AG10803 (cell line): ENCODE measurements at regions not wholly inside any gene's neighbourhood (a gene's known extent, or its start where the extent isn't known, plus 50 kb on each side); places are given as distances from the start of the nearest gene placed in this dataset.

Experiments used
- DNase-seq: peaks from one replicate; pipeline ENCODE4 v3.0.0; 2010; ENCODE audit warnings: low read depth
- H3K4me3 ChIP-seq: 2 replicates; pipeline ENCODE4 v1.5.1; 2011; ENCODE audit warnings: mild to moderate bottlenecking, low read length, control low read depth
- TF ChIP-seq, protein P1 (sequence below): conservative IDR thresholded peaks from 2 replicates; pipeline ENCODE4 v1.5.1; 2011; ENCODE audit warnings: mild to moderate bottlenecking, low read length, control low read depth, inconsistent platforms

GRCh38 chr1:95730986-95731385 lies 497.0 kb downstream of the RWDD3 start:
- no peak for DNase-seq
- TF ChIP-seq, protein P1, sequence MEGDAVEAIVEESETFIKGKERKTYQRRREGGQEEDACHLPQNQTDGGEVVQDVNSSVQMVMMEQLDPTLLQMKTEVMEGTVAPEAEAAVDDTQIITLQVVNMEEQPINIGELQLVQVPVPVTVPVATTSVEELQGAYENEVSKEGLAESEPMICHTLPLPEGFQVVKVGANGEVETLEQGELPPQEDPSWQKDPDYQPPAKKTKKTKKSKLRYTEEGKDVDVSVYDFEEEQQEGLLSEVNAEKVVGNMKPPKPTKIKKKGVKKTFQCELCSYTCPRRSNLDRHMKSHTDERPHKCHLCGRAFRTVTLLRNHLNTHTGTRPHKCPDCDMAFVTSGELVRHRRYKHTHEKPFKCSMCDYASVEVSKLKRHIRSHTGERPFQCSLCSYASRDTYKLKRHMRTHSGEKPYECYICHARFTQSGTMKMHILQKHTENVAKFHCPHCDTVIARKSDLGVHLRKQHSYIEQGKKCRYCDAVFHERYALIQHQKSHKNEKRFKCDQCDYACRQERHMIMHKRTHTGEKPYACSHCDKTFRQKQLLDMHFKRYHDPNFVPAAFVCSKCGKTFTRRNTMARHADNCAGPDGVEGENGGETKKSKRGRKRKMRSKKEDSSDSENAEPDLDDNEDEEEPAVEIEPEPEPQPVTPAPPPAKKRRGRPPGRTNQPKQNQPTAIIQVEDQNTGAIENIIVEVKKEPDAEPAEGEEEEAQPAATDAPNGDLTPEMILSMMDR: no peak
- H3K4me3 ChIP-seq: no peak overlapping the region

- TF ChIP-seq, protein P1: no peak
- no peak for DNase-seq
- H3K4me3 ChIP-seq: no peak overlapping the region
Measured at GRCh38 chr1:95731466-95731865, 497.5 kb downstream of the RWDD3 start.

DNA sequence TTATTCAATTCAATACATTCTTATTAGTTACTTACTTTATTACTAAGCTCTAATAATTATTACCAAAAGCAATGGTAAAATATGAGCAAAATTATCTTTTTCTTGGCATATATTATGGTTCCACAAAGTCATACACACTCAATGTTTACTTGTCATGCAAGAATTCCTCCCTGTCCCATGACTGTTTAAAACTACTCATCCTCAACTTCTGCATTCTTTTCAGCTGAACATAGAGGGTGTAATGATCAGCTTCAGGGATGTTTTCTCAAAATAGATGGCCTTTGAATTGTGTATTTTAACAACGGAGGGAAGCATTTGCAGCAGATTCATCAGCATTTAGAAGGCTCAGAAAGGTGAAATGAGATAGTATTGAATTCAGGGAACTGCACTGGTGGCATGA lies 499.0 kb downstream of the RWDD3 start:
- H3K4me3 ChIP-seq: no peak overlapping the region
- DNase-seq: no peak
- TF ChIP-seq, protein P1: no peak

GRCh38 chr1:95733671-95734070 lies 499.7 kb downstream of the RWDD3 start:
- TF ChIP-seq, protein P1: no peak
- no peak for DNase-seq
- no peak overlapping the region for H3K4me3 ChIP-seq

DNA sequence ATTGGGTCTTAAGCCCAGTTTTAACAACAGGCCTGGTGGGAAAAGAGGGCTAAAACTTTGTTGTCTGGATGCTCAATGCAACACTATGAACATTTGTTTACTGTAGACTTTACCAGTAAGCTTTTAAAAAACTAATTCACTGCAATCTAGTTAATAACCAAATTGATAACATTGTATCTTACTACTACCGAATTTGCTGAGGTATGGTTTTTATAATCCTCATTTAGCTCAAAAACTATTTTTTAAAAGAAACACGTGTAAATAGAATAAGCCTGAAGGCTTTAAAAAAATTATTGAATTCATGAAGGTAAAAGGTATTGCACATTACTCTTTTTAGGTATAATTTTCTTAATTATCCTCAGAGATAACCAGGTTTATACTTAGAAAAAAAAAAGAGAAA lies 500.6 kb downstream of the RWDD3 start:
- no peak overlapping the region for H3K4me3 ChIP-seq
- no peak for DNase-seq
- TF ChIP-seq, protein P1: no peak

DNA sequence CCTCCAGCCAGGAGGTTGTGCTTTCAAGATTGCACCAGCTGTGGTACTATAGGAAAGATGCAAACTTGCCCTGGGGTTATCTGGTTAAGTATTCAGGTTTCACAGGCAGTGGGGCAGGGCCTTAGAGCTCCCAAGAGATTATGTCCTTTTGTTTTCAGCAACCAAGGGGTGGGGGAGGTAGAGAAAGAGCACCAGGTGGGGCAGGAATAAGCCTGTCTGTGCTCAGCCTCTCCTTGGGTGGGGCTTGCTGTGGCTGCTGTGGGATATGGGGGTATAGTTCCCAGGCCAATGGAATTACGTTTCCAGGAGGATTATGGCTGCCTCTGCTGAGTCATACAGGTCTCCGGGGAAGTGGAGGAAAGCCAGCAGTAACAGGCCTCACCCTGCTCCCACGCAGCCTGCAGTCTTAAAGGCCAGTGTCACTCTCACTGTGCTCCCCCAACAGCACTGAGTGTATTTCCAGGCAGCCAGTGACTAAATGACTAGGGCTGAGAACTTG lies 508.6 kb downstream of the RWDD3 start:
- DNase-seq: peak; percentile 43

DNA sequence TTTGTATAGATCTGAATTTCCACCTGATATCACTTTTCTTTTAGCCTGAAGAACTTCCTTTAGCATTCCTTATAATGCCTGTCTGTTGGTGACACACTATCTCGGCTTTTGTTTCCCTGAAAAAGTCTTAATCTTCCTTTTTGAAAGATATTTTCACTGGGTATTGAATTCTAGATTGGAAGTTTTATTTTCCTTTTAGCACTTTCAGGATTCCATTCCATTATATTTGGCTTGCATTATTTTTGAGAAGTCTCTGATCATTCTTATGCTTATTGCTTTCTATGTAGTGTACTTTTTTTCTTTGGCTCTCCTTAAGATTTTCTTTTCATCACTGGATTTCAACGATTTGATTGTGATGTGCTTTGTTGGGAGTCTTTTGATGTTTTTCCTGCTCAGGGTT lies 510.7 kb downstream of the RWDD3 start:
- DNase-seq: no peak
- TF ChIP-seq, protein P1: no peak
- no peak overlapping the region for H3K4me3 ChIP-seq

More for the DNA sequence above, 508.6 kb downstream of the RWDD3 start:
- TF ChIP-seq, protein P1: no peak
- no peak overlapping the region for H3K4me3 ChIP-seq
